Fibroblast of mammary gland (primary cell): ENCODE measurements at regions not wholly inside any gene's neighbourhood (a gene's known extent, or its start where the extent isn't known, plus 50 kb on each side); places are given as distances from the start of the nearest gene placed in this dataset.

Source experiments
- DNase-seq: peaks from one replicate; pipeline ENCODE4 v3.0.0-alpha.2; 2010; ENCODE audit warnings: low read depth
- H3K4me3 ChIP-seq: 2 replicates; pipeline ENCODE4 v1.5.1; 2011; ENCODE audit warnings: low read depth, mild to moderate bottlenecking, low read length, moderate library complexity; ENCODE audit not compliant: control insufficient read depth
- CTCF ChIP-seq: conservative IDR thresholded peaks from 2 replicates; pipeline ENCODE4 v1.5.1; 2011; ENCODE audit warnings: low read depth, low read length, inconsistent platforms; ENCODE audit not compliant: control insufficient read depth, insufficient read depth

GRCh38 chrX:39818750-39819149 lies 279.0 kb downstream of the BCOR start:
- TF ChIP-seq CTCF: no peak
- no peak overlapping the region for H3K4me3 ChIP-seq
- DNase-seq: no peak

- no peak overlapping the region for H3K4me3 ChIP-seq
- DNase-seq: no peak
- TF ChIP-seq CTCF: no peak
Measured at GRCh38 chrX:39819921-39820849, 277.6 kb downstream of the BCOR start.

- peak; percentile 33 for DNase-seq
- TF ChIP-seq CTCF: no peak
- H3K4me3 ChIP-seq: no peak overlapping the region
Measured at GRCh38 chrX:39820938-39821708, 276.6 kb downstream of the BCOR start.

DNA sequence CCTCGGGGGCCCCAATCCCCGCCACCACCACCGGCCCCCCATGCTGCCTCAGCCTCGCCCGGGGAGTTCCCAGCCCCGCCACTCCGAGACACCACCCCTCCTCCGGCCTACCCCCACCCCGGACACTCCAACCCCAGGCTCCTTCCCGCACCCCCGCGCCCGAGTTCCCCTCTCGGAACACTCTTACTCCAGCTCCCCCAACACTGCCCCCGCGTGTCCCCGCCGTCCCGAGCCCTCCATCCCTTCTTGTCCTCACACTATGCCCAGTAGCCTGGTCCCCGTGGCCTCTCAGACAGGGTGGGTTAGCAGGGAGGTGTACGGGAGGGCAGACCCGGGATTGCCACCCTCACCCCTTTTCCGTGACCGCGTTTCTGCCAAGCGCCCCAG lies 276.1 kb downstream of the BCOR start:
- H3K4me3 ChIP-seq: no peak overlapping the region
- no peak for TF ChIP-seq CTCF
- DNase-seq: no peak

GRCh38 chrX:39822133-39822748 lies 275.5 kb downstream of the BCOR start:
- no peak for DNase-seq
- H3K4me3 ChIP-seq: no peak overlapping the region
- no peak for TF ChIP-seq CTCF

GRCh38 chrX:39823424-39823823 lies 274.3 kb downstream of the BCOR start:
- no peak for TF ChIP-seq CTCF
- no peak for DNase-seq
- H3K4me3 ChIP-seq: no peak overlapping the region
